Transverse colon (tissue), 4 donors: ENCODE measurements at regions not wholly inside any gene's neighbourhood (a gene's known extent, or its start where the extent isn't known, plus 50 kb on each side); places are given as distances from the start of the nearest gene placed in this dataset.

Experiments
- DNase-seq: peaks from one replicate; pipeline ENCODE4 v3.0.0-alpha.2; 2019
- H3K27ac ChIP-seq, 4 donors: fragments of 200-600 bp; sonication (generic); 2 replicates each; pipeline ENCODE4 v1.5.1; 2016 to 2018; ENCODE audit warnings: inconsistent platforms in 4 of 4
- H3K27me3 ChIP-seq: fragments of 200-600 bp; sonication (generic); 2 replicates; pipeline ENCODE4 v1.5.1; 2017; ENCODE audit warnings: inconsistent platforms
- H3K36me3 ChIP-seq, 4 donors: fragments of 200-600 bp; sonication (generic); 2 replicates each; pipeline ENCODE4 v1.5.1; 2017 to 2019; ENCODE audit warnings: inconsistent platforms in 4 of 4
- H3K4me1 ChIP-seq, 4 donors: fragments of 200-600 bp; sonication (generic); 2 replicates each; pipeline ENCODE4 v1.5.1; 2017 to 2020; ENCODE audit warnings: inconsistent platforms in 4 of 4
- H3K4me3 ChIP-seq, 4 donors: fragments of 200-600 bp; sonication (generic); 1 replicate in 1 of 4; 2 replicates in 3 of 4; pipeline versions ENCODE4 v1.5.1 to v1.6.1; 2017 to 2019; ENCODE audit warnings: inconsistent platforms in 4 of 4
- H3K9me3 ChIP-seq, 2 donors: fragments of 200-600 bp; sonication (generic); 2 replicates each; pipeline ENCODE4 v1.5.1; 2017 to 2019; ENCODE audit warnings: inconsistent platforms in 2 of 2
- EP300 ChIP-seq: sonication (generic); formaldehyde crosslinking; IDR thresholded peaks from one replicate; pipeline ENCODE4 v1.6.1; 2017; ENCODE audit warnings: antibody characterized with exemption, low read depth
- POLR2A ChIP-seq: fragments of 450-650 bp; IDR thresholded peaks from one replicate; pipeline ENCODE4 v1.6.1; 2016; ENCODE audit warnings: antibody characterized with exemption, mild to moderate bottlenecking, moderate library complexity
- POLR2AphosphoS5 ChIP-seq, 3 donors: sonication (generic); formaldehyde crosslinking; IDR thresholded peaks; one replicate each; pipeline ENCODE4 v1.6.1; 2016; ENCODE audit warnings: antibody characterized with exemption in 3 of 3
- WGBS, 2 donors: methylation state at CpG; one replicate each; pipeline ENCODE4 v1.1.5; 2018; ENCODE audit warnings: low coverage in 1 of 2; 5-methylcytosine and 5-hydroxymethylcytosine counted together
- in situ Hi-C, 4 donors: fragments of 200-750 bp; cut with MboI; loops; one replicate each; pipeline versions ENCODE4 v1.15.0 to v1.15.1; 2017; ENCODE audit warnings: low sequenced_read_pairs in 3 of 4, low pct_ligation_motif_present in 1 of 4, low pct_unique_long_range_greater_than_20kb in 1 of 4
- intact Hi-C: fragments of 100-400 bp; cut with DNase I; formaldehyde crosslinking; loops from one replicate; pipeline ENCODE4 v1.15.1; 2023; ENCODE audit warnings: low total_unique reads
- TF ChIP-seq, protein P1 (sequence below), 5 experiments: fragments of 200-600 bp in 3 of 5; fragments of 450-650 bp in 2 of 5; sonication (generic) in 3 of 5; IDR thresholded peaks; 1 replicate in 2 of 5; 2 replicates in 3 of 5; pipeline ENCODE4 v1.5.1; 2016 to 2017; ENCODE audit warnings: antibody characterized with exemption in 5 of 5, inconsistent platforms in 3 of 5, mild to moderate bottlenecking in 2 of 5, moderate library complexity in 1 of 5

DNA sequence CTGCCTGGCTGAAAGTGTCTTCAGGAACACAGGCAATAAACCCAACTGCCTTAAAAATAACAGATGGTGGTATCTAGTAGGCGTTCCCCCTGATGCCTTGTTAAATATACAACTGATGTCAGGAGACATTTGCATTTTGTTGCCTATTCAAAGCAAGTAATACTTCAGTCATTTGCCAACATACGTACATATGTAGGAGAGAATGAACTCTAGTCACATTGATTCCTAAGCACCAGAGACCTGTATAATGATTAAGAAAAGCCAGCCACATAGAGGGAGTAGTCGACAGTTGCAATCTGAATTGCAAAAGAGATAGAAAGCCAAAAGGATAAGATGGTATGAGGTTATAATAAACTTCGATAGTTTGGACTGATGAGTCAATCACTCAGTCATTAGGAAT, 191.0 kb upstream of the EMCN start:
- H3K36me3 ChIP-seq, result no peaks in the 10 kb centered on the region
- in situ Hi-C loops (no loop called here), intact Hi-C loops (no loop called here)
- no peak for DNase-seq
- peaks cover 0 to 5% (median 0%) of the 10 kb centered on the region in 4 donors for H3K4me1 ChIP-seq
- H3K27me3 ChIP-seq, result no peaks in the 10 kb centered on the region
- no peak overlapping the region for H3K27ac ChIP-seq
- TF ChIP-seq, protein P1, sequence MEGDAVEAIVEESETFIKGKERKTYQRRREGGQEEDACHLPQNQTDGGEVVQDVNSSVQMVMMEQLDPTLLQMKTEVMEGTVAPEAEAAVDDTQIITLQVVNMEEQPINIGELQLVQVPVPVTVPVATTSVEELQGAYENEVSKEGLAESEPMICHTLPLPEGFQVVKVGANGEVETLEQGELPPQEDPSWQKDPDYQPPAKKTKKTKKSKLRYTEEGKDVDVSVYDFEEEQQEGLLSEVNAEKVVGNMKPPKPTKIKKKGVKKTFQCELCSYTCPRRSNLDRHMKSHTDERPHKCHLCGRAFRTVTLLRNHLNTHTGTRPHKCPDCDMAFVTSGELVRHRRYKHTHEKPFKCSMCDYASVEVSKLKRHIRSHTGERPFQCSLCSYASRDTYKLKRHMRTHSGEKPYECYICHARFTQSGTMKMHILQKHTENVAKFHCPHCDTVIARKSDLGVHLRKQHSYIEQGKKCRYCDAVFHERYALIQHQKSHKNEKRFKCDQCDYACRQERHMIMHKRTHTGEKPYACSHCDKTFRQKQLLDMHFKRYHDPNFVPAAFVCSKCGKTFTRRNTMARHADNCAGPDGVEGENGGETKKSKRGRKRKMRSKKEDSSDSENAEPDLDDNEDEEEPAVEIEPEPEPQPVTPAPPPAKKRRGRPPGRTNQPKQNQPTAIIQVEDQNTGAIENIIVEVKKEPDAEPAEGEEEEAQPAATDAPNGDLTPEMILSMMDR (IDR thresholded peaks at IDR 0.05), result no peak
- no peak for TF ChIP-seq POLR2A
- TF ChIP-seq EP300, result no peak
- no peak for TF ChIP-seq POLR2AphosphoS5 (IDR thresholded peaks at IDR 0.05)
- no peaks in the 10 kb centered on the region for H3K9me3 ChIP-seq
- no peak overlapping the region for H3K4me3 ChIP-seq
- WGBS, 2 donors, result 64 to 72% methylated on average over 3 to 4 of the region's 4 CpGs

DNA sequence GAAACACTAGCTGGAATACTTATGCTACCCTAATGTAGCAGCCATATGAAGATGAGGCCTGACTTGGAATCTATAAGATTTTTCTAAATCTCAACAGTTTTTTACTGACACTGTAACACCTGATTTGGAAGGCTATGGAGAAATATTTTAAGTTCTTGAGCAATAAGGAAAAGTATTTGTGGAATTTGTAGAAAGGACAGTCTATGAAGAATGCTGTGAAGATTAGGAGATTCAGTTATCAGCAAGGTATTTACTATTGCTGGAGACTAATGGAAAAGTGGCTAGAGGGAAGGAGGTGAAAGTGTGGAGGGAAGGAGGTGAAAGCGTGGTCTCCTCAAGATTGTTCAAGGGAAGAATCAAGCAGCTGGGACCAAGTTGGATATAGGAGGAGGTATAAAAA, 190.0 kb upstream of the EMCN start:
- H3K27ac ChIP-seq, result no peak overlapping the region
- no peaks in the 10 kb centered on the region for H3K36me3 ChIP-seq
- H3K4me1 ChIP-seq, result peaks cover 0 to 5% (median 0%) of the 10 kb centered on the region in 4 donors
- H3K27me3 ChIP-seq, result no peaks in the 10 kb centered on the region
- no peak overlapping the region for H3K4me3 ChIP-seq
- intact Hi-C loops, result no loop called here
- 86 to 96% methylated on average over 1 of the region's 1 CpG for WGBS, 2 donors
- in situ Hi-C loops, result no loop called here
- TF ChIP-seq, protein P1 (IDR thresholded peaks at IDR 0.05), result no peak
- no peak for TF ChIP-seq POLR2A
- TF ChIP-seq POLR2AphosphoS5 (IDR thresholded peaks at IDR 0.05), result no peak
- no peak for TF ChIP-seq EP300
- H3K9me3 ChIP-seq, result no peaks in the 10 kb centered on the region
- DNase-seq, result no peak

- in situ Hi-C loops (no loop called here), intact Hi-C loops (no loop called here)
- DNase-seq, result no peak
- Histone ChIP-seq H3K4me1 (no peaks in the 10 kb centered on the region), H3K36me3 (no peaks in the 10 kb centered on the region), H3K9me3 (no peaks in the 10 kb centered on the region), H3K4me3 (no peak overlapping the region), H3K27me3 (no peaks in the 10 kb centered on the region), H3K27ac (no peak overlapping the region)
- TF ChIP-seq EP300, result no peak
- TF ChIP-seq POLR2A, result no peak
- no peak for TF ChIP-seq POLR2AphosphoS5 (IDR thresholded peaks at IDR 0.05)
- TF ChIP-seq, protein P1 (IDR thresholded peaks at IDR 0.05), result no peak
- 53 to 56% methylated on average over 4 of the region's 4 CpGs for WGBS, 2 donors
These were observed 178.7 kb upstream of the EMCN start for GRCh38 chr4:100696531-100696930.

GRCh38 chr4:100695871-100696270, 178.0 kb upstream of the EMCN start:
- intact Hi-C loops, result no loop called here
- DNase-seq, result no peak
- H3K36me3 ChIP-seq, result no peaks in the 10 kb centered on the region
- no peak overlapping the region for H3K27ac ChIP-seq
- in situ Hi-C loops, result no loop called here
- H3K4me3 ChIP-seq, result no peak overlapping the region
- WGBS, 2 donors, result 45 to 71% methylated on average over 1 of the region's 1 CpG
- no peak for TF ChIP-seq EP300
- TF ChIP-seq, protein P1 (IDR thresholded peaks at IDR 0.05), result no peak
- TF ChIP-seq POLR2AphosphoS5 (IDR thresholded peaks at IDR 0.05), result no peak
- TF ChIP-seq POLR2A, result no peak
- no peaks in the 10 kb centered on the region for H3K27me3 ChIP-seq
- no peaks in the 10 kb centered on the region for H3K4me1 ChIP-seq
- no peaks in the 10 kb centered on the region for H3K9me3 ChIP-seq
